ENCODE measurements at regions not wholly inside any gene's neighbourhood (a gene's known extent, or its start where the extent isn't known, plus 50 kb on each side); places are given as distances from the start of the nearest gene placed in this dataset.

- CTCF ChIA-PET: no interaction called here
- Mint-ChIP-seq H3K9me3 (ENCODE audit: low read depth, unreplicated experiment) (no peaks in the 10 kb centered on the region), H3K4me1 (ENCODE audit: low read depth, unreplicated experiment) (no peaks in the 10 kb centered on the region), H3K4me3 (ENCODE audit: low read depth, unreplicated experiment) (no peak overlapping the region), H3K27me3 (ENCODE audit: unreplicated experiment) (no peaks in the 10 kb centered on the region), H3K27ac (ENCODE audit: unreplicated experiment) (no peak overlapping the region), H3K36me3 (ENCODE audit: insufficient read depth, unreplicated experiment) (no peaks in the 10 kb centered on the region)
- DNase-seq: no peak
- TF ChIP-seq CTCF (IDR thresholded peaks at IDR 0.05; ENCODE audit: unreplicated experiment): no peak
- intact Hi-C loops (cut with micrococcal nuclease; ENCODE audit: unreplicated experiment): no loop called here
- no TSS peak for BruUV-seq (replicated peaks)
Measured at GRCh38 chr12:84272324-84272723, 640.3 kb downstream of the SLC6A15 start.

- H3K4me1 Mint-ChIP-seq (ENCODE audit: low read depth, unreplicated experiment): no peaks in the 10 kb centered on the region
- TF ChIP-seq CTCF (IDR thresholded peaks at IDR 0.05; ENCODE audit: unreplicated experiment): no peak
- intact Hi-C loops (cut with micrococcal nuclease; ENCODE audit: unreplicated experiment): no loop called here
Measured at GRCh38 chr12:84270470-84271140, 642.0 kb downstream of the SLC6A15 start.

GRCh38 chr12:84247931-84248330 lies 664.7 kb downstream of the SLC6A15 start:
- CTCF ChIA-PET: no interaction called here
- TF ChIP-seq CTCF (IDR thresholded peaks at IDR 0.05; ENCODE audit: unreplicated experiment): no peak
- Mint-ChIP-seq H3K4me1 (ENCODE audit: low read depth, unreplicated experiment) (no peaks in the 10 kb centered on the region), H3K27ac (ENCODE audit: unreplicated experiment) (no peak overlapping the region), H3K9me3 (ENCODE audit: low read depth, unreplicated experiment) (peaks cover 7% of the 10 kb centered on the region), H3K27me3 (ENCODE audit: unreplicated experiment) (no peaks in the 10 kb centered on the region), H3K4me3 (ENCODE audit: low read depth, unreplicated experiment) (no peak overlapping the region), H3K36me3 (ENCODE audit: insufficient read depth, unreplicated experiment) (no peaks in the 10 kb centered on the region)
- no peak for DNase-seq
- intact Hi-C loops (cut with micrococcal nuclease; ENCODE audit: unreplicated experiment): no loop called here
- BruUV-seq (replicated peaks): no TSS peak

More at GRCh38 chr12:84270470-84271140, 642.0 kb downstream of the SLC6A15 start:
- Mint-ChIP-seq H3K4me3 (ENCODE audit: low read depth, unreplicated experiment) (no peak overlapping the region), H3K27ac (ENCODE audit: unreplicated experiment) (no peak overlapping the region), H3K9me3 (ENCODE audit: low read depth, unreplicated experiment) (no peaks in the 10 kb centered on the region), H3K36me3 (ENCODE audit: insufficient read depth, unreplicated experiment) (no peaks in the 10 kb centered on the region), H3K27me3 (ENCODE audit: unreplicated experiment) (no peaks in the 10 kb centered on the region)
- BruUV-seq (replicated peaks): no TSS peak
- no peak for DNase-seq
- CTCF ChIA-PET: no interaction called here

GRCh38 chr12:84243686-84244085 lies 668.9 kb downstream of the SLC6A15 start:
- intact Hi-C loops (cut with micrococcal nuclease; ENCODE audit: unreplicated experiment): no loop called here
- DNase-seq: no peak
- no peak for TF ChIP-seq CTCF (IDR thresholded peaks at IDR 0.05; ENCODE audit: unreplicated experiment)
- no peak overlapping the region for H3K27ac Mint-ChIP-seq (ENCODE audit: unreplicated experiment)
- H3K4me3 Mint-ChIP-seq (ENCODE audit: low read depth, unreplicated experiment): no peak overlapping the region
- no TSS peak for BruUV-seq (replicated peaks)
- no peaks in the 10 kb centered on the region for H3K36me3 Mint-ChIP-seq (ENCODE audit: insufficient read depth, unreplicated experiment)
- no peaks in the 10 kb centered on the region for H3K4me1 Mint-ChIP-seq (ENCODE audit: low read depth, unreplicated experiment)
- H3K27me3 Mint-ChIP-seq (ENCODE audit: unreplicated experiment): no peaks in the 10 kb centered on the region
- H3K9me3 Mint-ChIP-seq (ENCODE audit: low read depth, unreplicated experiment): peaks cover 3% of the 10 kb centered on the region
- CTCF ChIA-PET: interaction anchor here (0.7 kb wide), 1 partner anchor 942 kb away, joined by 3 read pairs; no protein-coding TSS in a partner anchor
